ENCODE measurements at regions not wholly inside any gene's neighbourhood (a gene's known extent, or its start where the extent isn't known, plus 50 kb on each side); places are given as distances from the start of the nearest gene placed in this dataset.

- no peak for TF ChIP-seq CTCF (IDR thresholded peaks at IDR 0.05)
Observed at GRCh38 chr6:147043994-147044477, 160.2 kb upstream of the STXBP5 start.

DNA sequence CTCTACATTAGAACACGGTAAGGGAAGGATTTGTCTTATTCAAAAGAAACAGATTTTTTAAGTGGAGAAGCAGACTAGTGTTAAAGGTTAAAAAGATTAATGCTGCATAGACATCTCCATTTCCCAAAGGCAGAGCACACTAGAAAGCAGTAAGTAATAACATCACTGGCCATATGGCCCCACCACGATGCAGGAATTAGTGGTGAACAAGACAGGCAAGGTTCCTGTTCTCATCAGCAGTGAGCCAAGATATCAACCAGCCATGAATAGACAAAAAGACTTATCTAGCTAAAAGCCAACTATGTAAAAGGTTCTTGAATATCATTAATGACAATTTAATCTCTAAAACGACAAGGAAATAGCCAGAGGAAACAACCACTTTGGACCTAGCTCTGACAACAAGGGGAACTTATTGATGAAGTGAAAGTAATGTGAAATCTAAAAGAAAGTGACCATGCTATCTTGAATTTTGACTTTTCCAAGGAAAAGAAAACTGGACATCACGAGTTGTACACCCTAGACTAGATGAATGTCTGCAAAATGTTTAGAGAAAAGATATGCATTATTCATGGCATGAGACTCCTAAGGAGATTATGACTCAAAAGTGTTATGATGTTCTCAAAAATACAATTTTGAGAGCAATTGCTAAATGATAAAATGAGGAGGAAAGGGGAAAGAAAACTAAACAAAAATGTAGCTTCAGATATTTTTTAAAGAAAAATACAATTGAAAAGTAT, 157.9 kb upstream of the STXBP5 start:
- no peak for TF ChIP-seq CTCF (IDR thresholded peaks at IDR 0.05)

DNA sequence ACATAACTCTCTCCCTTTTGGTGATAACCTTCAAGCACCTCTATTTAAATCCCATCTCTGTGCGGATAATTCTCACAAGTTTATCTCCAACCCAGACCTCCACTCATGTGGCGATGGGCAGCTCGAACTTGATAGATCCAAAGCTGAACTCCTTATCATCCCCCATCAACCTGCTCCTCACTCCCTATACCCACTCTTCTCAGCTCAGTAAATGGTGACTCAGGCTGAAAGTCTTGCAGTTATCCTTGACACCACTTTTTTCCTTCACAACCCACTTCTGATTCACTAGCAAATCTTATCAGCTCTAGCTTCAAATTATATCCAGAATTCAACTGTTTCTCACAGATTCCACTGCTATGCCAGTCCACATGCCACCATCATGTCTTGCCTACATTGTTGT, 155.3 kb upstream of the STXBP5 start:
- TF ChIP-seq CTCF (IDR thresholded peaks at IDR 0.05), result no peak

DNA sequence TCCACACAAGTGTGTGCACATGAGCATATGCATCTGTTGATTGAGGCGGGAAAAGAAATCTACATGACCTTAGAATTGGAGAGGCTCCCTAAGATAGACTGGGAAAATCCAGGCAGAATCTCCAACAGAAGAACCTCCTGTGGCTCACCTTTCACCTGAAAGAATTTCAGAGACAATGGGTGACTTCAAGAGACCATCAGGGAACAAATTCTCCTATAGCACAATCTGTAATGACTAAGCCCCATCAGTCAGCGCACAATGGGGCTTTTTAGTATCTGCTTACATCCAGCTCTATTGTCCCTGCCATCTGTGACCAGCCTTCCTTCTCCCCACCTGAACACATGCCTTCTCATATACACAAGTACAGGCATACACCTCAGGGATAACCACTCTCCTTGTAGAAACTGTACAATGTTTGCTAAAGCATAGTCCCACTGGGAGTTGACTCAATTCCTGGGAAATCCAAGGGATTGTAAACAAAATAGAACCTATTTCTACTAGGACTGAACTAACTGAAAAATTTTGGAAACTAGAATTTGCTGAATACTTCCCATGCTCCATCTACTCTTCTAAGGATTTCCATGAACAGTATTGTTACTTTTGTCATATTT, 150.8 kb upstream of the STXBP5 start:
- no peak for TF ChIP-seq CTCF (IDR thresholded peaks at IDR 0.05)

- no peak for TF ChIP-seq CTCF (IDR thresholded peaks at IDR 0.05)
Observed at GRCh38 chr6:147054158-147054557, 150.1 kb upstream of the STXBP5 start.

- no peak for TF ChIP-seq CTCF (IDR thresholded peaks at IDR 0.05)
Observed at GRCh38 chr6:147054871-147055270, 149.3 kb upstream of the STXBP5 start.

DNA sequence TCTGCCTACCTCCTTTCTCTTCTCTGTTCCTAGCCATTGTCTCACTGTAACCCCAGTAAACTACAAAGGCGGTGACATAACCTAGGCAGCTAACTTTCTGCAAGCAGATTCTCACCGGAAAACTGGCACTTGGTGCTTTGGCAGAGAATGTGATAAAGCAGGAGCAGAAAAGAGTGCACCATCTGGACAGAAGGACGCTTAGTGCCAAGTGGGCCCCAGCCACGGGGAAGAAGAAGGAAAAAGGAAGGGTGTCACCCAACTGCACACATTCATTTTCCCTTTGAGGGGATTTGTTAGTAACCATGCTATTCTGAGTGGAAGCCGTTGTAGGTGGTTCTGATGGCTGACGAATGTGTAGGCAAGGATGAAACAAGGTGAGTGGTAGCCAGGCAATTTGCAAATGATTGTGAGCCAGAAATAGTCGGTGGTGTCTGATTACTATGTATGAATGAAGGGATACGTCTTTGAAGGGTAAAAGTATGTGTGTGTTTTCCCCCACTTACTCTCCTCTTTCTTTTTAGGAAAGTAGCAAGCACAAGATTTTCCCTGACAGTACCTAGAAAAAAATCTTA, 148.3 kb upstream of the STXBP5 start:
- no peak for TF ChIP-seq CTCF (IDR thresholded peaks at IDR 0.05)
